LHCN-M2 (cell line): ENCODE measurements at regions not wholly inside any gene's neighbourhood (a gene's known extent, or its start where the extent isn't known, plus 50 kb on each side); places are given as distances from the start of the nearest gene placed in this dataset.
A peak's percentile ranks its signal among the peaks of the same experiment; 100 is the strongest.

ENCODE experiments used
- DNase-seq: peaks from one replicate; pipeline ENCODE4 v3.0.0-alpha.2; 2012; ENCODE audit warnings: low read depth

- no peak for DNase-seq
Measured at GRCh38 chr5:73395256-73395655, 53.3 kb downstream of the FOXD1 start.

- no peak for DNase-seq
Measured at GRCh38 chr5:73394610-73395009, 54.0 kb downstream of the FOXD1 start.

DNA sequence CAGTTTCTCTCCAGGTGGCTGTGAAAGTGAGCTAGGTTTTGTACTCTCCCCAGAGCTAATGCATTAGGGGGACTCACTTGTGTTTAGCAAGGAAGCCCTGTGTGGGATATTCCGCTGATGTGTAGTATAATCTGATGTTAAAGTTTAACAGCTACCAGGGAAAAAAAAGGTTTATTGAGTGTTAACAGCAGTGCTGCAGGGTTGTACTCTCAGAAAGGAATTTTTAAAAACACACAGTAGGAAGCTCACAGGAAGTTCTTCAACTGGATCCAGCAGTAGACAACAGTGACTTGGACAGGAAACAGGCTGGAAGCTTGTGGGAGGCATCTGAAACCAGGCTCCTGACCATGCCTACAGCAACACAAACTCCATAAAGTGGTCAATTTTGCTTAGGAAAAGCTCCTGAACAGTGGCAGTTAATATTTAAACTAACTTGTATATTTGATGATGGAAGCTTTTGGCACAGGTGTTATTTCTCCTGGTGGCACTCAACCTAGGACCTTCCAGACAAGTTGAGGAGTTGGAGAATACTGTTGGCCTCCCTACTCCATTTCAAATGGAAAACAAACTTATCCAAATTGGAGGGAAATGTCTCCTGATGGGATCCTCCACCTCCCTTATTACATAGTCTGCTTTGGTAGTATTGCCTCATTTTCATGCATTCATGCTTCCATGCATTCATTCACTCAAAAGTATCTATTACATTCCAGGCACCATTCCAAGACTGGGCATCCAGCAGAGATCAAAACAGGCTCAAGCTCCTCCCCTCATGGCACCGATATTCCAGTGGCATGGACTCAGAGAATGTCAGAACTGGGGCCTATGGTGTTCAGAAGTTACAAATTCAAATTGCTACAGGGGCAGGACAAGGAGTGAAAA is 54.7 kb downstream of the FOXD1 start:
- DNase-seq = peak; percentile 47

GRCh38 chr5:73392775-73393174 is 55.8 kb downstream of the FOXD1 start:
- no peak for DNase-seq

DNA sequence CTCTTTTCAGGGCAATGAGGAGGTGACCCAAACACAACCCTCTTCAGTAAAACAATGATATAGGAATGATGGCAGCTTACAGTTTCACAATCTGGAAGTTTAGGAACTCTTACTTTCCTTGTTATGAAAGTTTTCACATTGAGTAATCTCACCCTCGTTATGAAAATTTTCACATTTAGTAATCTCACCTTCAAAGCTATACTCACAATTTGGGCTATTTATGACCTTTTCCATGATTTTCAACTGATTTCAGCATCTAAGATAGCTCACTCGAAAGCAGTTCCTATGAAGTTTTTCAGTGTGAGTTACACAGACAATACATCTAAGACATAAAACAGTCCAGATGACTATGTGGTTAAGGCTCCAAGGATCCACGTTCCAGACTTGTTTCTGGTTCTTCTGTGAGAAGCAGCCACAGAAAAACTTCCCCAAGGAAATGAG is 57.1 kb downstream of the FOXD1 start:
- DNase-seq = no peak

GRCh38 chr5:73390972-73391371 is 57.6 kb downstream of the FOXD1 start:
- DNase-seq = no peak

DNA sequence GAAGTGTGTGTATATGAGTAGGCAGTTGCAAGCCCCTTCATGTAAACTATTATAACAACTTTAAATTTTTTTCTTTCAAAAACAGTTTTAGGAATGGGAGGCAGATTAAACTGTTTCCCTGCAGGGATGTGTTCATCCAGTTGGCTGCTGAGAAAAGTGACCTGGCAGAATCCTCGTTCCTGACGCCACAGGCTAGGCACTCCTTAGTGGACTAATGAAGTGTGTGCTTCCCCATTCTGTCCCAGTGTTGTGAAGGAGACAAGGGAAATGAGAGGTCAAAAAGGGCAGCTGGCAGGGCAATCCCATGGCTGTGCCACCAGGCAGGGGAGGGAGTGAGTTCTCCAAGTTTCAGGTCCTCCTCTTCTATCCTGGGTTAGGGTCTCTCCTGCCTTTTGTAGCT is 59.8 kb downstream of the FOXD1 start:
- DNase-seq = no peak

- DNase-seq = no peak
Measured at GRCh38 chr5:73388306-73388684, 60.3 kb downstream of the FOXD1 start.

- peak; percentile 26 for DNase-seq
Measured at GRCh38 chr5:73387601-73388305, 60.8 kb downstream of the FOXD1 start.

- no peak for DNase-seq
Measured at GRCh38 chr5:73387149-73387591, 61.4 kb downstream of the FOXD1 start.

DNA sequence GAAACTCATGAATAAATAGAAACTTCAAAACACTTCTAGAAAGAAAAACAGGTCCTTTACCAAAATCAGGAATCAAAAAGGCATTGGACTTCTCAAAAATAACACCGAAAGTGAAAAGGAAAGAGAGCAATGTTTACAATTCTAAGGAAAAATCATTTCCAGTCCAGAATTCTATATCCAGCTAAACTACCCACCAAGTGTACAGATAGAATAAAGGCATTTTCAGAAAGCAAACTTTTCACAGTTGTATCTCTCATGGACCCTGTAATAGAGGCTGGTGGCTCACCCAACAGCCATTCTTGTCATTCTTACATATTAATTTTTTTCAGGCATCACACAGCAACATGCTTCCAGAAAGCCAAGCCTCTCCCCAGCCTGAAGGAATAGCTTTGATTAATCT is 63.7 kb downstream of the FOXD1 start:
- DNase-seq = no peak

- no peak for DNase-seq
Measured at GRCh38 chr5:73382401-73382740, 66.2 kb downstream of the FOXD1 start.

DNA sequence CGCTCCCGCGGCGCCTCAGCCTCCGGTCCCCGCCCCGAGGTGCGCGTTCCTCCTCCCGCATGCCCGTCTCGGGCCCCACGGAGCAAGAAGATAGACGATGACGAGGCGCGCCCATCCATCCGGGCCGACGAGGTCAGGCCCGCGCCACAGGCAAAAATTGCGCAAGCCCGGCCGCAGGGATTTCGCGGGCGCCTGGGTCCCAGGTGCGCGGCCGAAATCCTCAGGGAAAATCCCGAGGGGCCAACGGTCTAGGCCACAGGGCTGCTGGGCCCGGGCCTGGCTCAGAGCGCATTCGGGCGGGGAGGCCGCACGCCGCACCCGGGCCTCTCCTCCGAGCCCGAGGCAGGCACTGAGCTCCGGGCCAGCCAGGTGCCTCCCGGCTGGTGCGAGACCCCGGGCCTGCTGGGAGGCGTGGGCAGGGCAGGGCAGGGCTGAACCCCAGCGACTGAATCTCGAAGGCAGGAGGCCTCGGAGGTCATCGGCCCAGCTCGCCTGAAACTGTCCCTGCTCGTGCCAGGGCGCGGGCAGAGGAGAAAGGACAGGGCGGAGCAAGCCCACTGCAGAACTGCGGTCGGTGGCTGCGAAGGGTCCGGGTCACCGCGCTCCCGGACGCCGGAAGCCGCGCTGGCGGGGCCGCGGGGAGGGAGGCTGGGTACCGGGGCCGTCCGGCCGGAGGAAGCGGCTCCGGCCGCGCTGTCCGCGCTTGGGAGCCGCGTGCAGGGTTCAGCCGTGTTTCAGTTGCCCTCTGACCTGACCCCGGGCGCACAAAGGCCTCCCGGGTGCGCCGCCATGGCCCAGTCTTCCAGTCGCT is 66.8 kb downstream of the FOXD1 start:
- DNase-seq = no peak

DNA sequence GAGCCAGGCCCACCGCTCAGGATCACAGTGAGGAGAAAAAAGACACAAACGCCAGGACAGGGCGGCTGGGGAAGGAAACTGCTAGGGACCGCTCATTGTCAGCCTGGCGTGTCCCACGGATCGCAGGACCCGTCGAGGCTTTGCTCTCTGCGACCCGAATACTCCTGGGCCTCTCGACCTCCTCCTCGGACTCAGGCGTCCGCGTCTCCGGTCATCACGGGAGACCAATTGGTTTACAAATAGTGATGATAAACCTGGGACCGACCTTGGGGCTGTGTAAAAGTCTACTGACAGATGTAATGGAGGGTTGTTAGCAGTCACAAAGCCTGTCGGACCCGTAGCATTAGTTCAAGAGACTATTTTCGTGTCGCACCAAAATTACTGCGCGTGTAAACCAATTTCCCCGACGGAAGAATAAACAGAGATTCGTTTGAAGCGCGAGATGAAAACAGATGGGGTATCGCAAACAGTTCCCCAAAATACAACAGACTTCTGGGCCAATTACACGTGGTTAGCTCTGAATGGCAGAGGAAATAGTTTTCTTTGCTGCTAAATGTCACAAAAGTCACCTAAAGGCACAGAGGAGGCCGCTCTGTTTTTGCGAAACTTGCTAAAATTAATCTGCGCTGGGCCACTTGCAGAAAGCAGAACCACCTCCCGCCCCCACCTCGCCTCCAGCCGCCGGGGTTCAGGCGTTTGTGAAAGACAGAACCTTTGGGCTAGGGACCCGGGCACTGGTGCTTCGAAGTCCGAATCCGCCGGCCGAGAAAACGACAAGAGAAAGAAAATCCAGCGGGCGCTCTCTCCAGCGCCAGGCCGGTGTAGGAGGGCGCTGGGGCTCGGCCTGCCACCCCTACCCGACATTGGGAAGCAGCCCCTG is 67.6 kb downstream of the FOXD1 start:
- no peak for DNase-seq

DNA sequence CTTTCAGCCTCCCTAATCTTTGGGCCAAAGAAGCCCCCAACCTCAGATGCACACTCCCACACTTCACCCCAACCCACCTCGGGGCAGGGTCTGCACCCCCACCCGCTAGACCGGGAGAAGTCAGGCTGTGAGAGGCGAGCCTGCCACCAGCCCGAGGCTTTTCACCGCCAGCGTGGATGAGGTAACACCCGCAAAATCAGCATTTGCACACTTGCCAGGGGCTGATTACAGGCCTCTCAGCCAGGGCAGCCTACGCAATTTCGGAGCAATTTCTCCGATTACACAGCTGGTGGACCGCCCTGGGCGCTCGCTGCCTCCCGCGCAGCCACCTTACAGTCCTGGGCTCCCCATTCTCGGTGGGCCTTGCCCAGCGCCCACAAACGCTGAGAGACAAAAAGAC is 68.5 kb downstream of the FOXD1 start:
- no peak for DNase-seq

DNA sequence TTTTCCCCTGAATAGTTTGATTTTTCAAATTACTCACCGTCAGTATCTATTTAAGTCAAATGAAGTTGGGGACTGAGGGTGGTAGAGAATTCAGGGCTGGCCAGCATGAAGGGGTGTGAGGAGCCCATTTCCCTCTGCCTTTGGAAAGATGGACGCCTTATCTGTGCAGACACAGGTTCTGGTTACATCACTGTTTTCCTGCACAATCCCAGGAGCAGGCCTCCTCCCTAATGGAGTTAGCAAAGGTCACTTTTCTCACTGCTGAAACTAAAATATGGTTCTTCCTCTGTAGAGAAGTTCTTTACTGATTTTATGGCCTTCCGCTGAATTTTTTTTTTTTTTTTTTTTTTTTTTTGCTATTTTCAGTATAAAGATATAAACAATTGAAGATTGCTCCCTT is 69.1 kb downstream of the FOXD1 start:
- DNase-seq = no peak

DNA sequence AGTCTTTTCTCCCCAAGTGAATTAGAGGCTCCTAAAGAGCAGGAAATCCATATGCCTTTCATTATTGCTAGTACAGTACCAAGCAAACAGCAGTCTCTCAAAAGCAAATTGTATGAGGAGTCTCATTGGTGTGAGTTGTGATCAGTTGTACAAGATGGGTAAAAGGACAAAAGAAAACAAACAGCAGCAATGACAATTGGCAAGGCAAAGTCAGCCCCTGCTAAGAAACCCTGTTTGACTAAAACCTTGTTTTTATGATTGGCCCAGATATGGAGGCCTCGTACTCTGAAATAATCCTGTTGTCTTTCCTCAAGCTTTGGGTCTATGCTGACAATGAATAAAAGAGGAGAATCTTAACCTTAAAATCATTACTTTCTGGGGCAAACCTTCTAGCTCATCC is 69.8 kb downstream of the FOXD1 start:
- DNase-seq = no peak

DNA sequence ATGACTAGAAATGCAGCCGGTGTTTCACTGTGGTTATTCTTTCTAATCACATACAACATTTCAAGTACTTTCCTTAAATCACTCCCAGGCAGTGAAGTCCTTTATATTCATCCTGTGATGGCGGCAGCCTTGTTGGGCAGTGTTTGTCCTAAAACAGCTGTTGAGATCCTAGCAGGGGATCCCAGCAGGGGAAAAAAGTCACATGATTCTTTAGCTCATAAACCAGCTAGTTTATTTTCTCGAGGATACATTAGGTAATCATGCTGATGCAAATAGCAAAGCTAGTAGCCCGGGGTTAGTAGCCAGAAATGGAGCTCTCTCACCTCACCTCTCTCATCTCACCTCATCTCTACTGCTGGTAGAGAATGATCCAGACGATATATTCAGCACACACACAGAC is 70.5 kb downstream of the FOXD1 start:
- peak; percentile 78 for DNase-seq

- DNase-seq = peak; percentile 67
Measured at GRCh38 chr5:73376618-73377170, 71.9 kb downstream of the FOXD1 start.

GRCh38 chr5:73375949-73376348 is 72.6 kb downstream of the FOXD1 start:
- DNase-seq = no peak

- DNase-seq = no peak
Measured at GRCh38 chr5:73375191-73375545, 73.4 kb downstream of the FOXD1 start.
